CD8-positive, alpha-beta memory T cell (primary cell): ENCODE measurements at regions not wholly inside any gene's neighbourhood (a gene's known extent, or its start where the extent isn't known, plus 50 kb on each side); places are given as distances from the start of the nearest gene placed in this dataset.
"Not testable (repeated sequence)": the region's sequence is repeated elsewhere in the genome, so short reads cannot be mapped to it uniquely, and the experiment has no call there.

Experiments used
- CTCF ChIA-PET: fragments of 350-600 bp; sonication (Branson Sonifier 250); formaldehyde crosslinking; loops from one replicate; lab custom pipeline; 2021; ENCODE audit warnings: antibody characterized with exemption; lab: Charles Lee
- POLR2A ChIA-PET: fragments of 350-600 bp; sonication (Branson Sonifier 250); formaldehyde crosslinking; loops from one replicate; lab custom pipeline; 2021; ENCODE audit warnings: antibody characterized with exemption; lab: Charles Lee
- DNase-seq, 5 donors: peaks; one replicate each; pipeline versions ENCODE4 v3.0.0 to v3.0.0-alpha.2; 2020 to 2022; ENCODE audit warnings: mixed read lengths in 1 of 5
- H3K27ac ChIP-seq: one replicate; pipeline ENCODE4 v1.7.0; 2013; ENCODE audit warnings: low read depth, mild to moderate bottlenecking, low read length, moderate library complexity
- H3K27me3 ChIP-seq: 2 replicates; pipeline ENCODE4 v1.7.0; 2013; ENCODE audit warnings: low read length, mild to moderate bottlenecking; ENCODE audit not compliant: insufficient read depth, poor library complexity, severe bottlenecking
- H3K36me3 ChIP-seq: 2 replicates; pipeline ENCODE4 v1.7.0; 2013; ENCODE audit warnings: mild to moderate bottlenecking, low read length, moderate library complexity; ENCODE audit not compliant: insufficient read depth
- H3K4me1 ChIP-seq: 2 replicates; pipeline ENCODE4 v1.7.0; 2013; ENCODE audit warnings: mild to moderate bottlenecking, low read length, moderate library complexity; ENCODE audit not compliant: insufficient read depth
- H3K4me3 ChIP-seq: 2 replicates; pipeline ENCODE4 v1.7.0; 2013; ENCODE audit warnings: mild to moderate bottlenecking, low read length
- H3K9me3 ChIP-seq: 2 replicates; pipeline ENCODE4 v1.7.0; 2013; ENCODE audit warnings: mild to moderate bottlenecking, low read length
- H3K27ac Mint-ChIP-seq, 8 donors: one replicate each; pipeline ENCODE4 v1.8.0; 2020 to 2021; ENCODE audit warnings: mixed read lengths in 8 of 8, mild to moderate bottlenecking in 6 of 8, inconsistent platforms in 3 of 8, moderate library complexity in 3 of 8
- H3K27me3 Mint-ChIP-seq, 2 donors: one replicate each; pipeline ENCODE4 v1.8.0; 2020 to 2021; ENCODE audit warnings: mixed read lengths in 2 of 2, mild to moderate bottlenecking in 1 of 2, moderate library complexity in 1 of 2
- H3K36me3 Mint-ChIP-seq, 3 donors: one replicate each; pipeline ENCODE4 v1.8.0; 2020 to 2021; ENCODE audit warnings: mixed read lengths in 3 of 3, inconsistent platforms in 1 of 3, mild to moderate bottlenecking in 1 of 3
- H3K4me1 Mint-ChIP-seq, 3 donors: one replicate each; pipeline ENCODE4 v1.8.0; 2020 to 2021; ENCODE audit warnings: mixed read lengths in 3 of 3, inconsistent platforms in 1 of 3, mild to moderate bottlenecking in 1 of 3
- H3K4me3 Mint-ChIP-seq, 7 donors: one replicate each; pipeline ENCODE4 v1.8.0; 2020 to 2021; ENCODE audit warnings: mixed read lengths in 7 of 7, mild to moderate bottlenecking in 6 of 7, moderate library complexity in 4 of 7, inconsistent platforms in 2 of 7
- H3K9me3 Mint-ChIP-seq, 5 donors: one replicate each; pipeline ENCODE4 v1.8.0; 2020 to 2022; ENCODE audit warnings: mixed read lengths in 5 of 5, mild to moderate bottlenecking in 3 of 5, moderate library complexity in 2 of 5, inconsistent platforms in 1 of 5

GRCh38 chr11:135009125-135009524 lies 597.1 kb upstream of the B3GAT1 start:
- ChIA-PET POLR2A (no interaction called here), CTCF (no interaction called here)
- no peak overlapping the region for H3K4me3 Mint-ChIP-seq
- H3K27ac Mint-ChIP-seq, result no peak overlapping the region
- Histone ChIP-seq H3K4me3 (no peak overlapping the region), H3K4me1 (no peaks in the 10 kb centered on the region), H3K27ac (no peak overlapping the region), H3K27me3 (no peaks in the 10 kb centered on the region), H3K36me3 (no peaks in the 10 kb centered on the region), H3K9me3 (no peaks in the 10 kb centered on the region)
- H3K4me1 Mint-ChIP-seq, result no peaks in the 10 kb centered on the region
- no peaks in the 10 kb centered on the region for H3K36me3 Mint-ChIP-seq
- DNase-seq, result no peak
- H3K27me3 Mint-ChIP-seq, result peaks cover 10 to 33% of the 10 kb centered on the region in 2 donors
- H3K9me3 Mint-ChIP-seq, result peaks cover 0 to 9% (median 4%) of the 10 kb centered on the region in 5 donors

- H3K4me1 Mint-ChIP-seq, result no peaks in the 10 kb centered on the region
- CTCF ChIA-PET, result no interaction called here
- H3K9me3 ChIP-seq, result no peaks in the 10 kb centered on the region
- no peak overlapping the region for H3K4me3 Mint-ChIP-seq
- no peak overlapping the region for H3K4me3 ChIP-seq
- no peaks in the 10 kb centered on the region for H3K4me1 ChIP-seq
- POLR2A ChIA-PET, result no interaction called here
- no peak for DNase-seq
- no peaks in the 10 kb centered on the region for H3K36me3 ChIP-seq
- no peaks in the 10 kb centered on the region for H3K27me3 ChIP-seq
- no peaks in the 10 kb centered on the region for H3K36me3 Mint-ChIP-seq
- peaks cover 6 to 28% of the 10 kb centered on the region in 2 donors for H3K27me3 Mint-ChIP-seq
- no peak overlapping the region for H3K27ac Mint-ChIP-seq
- no peak overlapping the region for H3K27ac ChIP-seq
- H3K9me3 Mint-ChIP-seq, result peaks cover 0 to 9% (median 4%) of the 10 kb centered on the region in 5 donors
Observed at GRCh38 chr11:135008412-135008811, 596.4 kb upstream of the B3GAT1 start.

GRCh38 chr11:135008001-135008405 lies 596.0 kb upstream of the B3GAT1 start:
- DNase-seq, result no peak
- H3K36me3 ChIP-seq, result no peaks in the 10 kb centered on the region
- no peaks in the 10 kb centered on the region for H3K9me3 ChIP-seq
- no peak overlapping the region for H3K27ac ChIP-seq
- H3K4me1 ChIP-seq, result no peaks in the 10 kb centered on the region
- no peak overlapping the region for H3K4me3 Mint-ChIP-seq
- ChIA-PET CTCF (no interaction called here), POLR2A (no interaction called here)
- H3K4me3 ChIP-seq, result no peak overlapping the region
- peaks cover 6 to 24% of the 10 kb centered on the region in 2 donors for H3K27me3 Mint-ChIP-seq
- peaks cover 0 to 7% (median 4%) of the 10 kb centered on the region in 5 donors for H3K9me3 Mint-ChIP-seq
- no peaks in the 10 kb centered on the region for H3K4me1 Mint-ChIP-seq
- no peak overlapping the region for H3K27ac Mint-ChIP-seq
- H3K36me3 Mint-ChIP-seq, result no peaks in the 10 kb centered on the region
- H3K27me3 ChIP-seq, result no peaks in the 10 kb centered on the region

DNA sequence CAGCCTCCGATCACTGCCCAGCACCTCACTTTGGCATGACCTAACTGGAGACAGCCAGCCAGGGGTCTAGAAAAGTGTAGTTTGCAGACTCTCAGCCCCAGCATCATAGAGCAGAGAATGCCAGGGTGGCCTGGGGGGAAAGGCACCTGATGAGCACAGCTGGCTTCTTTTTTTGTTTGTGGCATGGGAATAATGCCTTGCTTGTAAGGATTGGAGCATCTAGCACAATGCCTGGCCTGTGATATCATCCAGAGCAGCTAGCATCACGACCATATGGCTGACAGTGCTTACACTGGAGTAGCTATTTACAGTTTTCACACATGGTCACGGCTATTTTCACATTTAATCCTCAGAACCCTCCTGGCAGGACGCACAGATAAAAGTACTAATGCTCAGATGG lies 594.8 kb upstream of the B3GAT1 start:
- H3K36me3 Mint-ChIP-seq, result no peaks in the 10 kb centered on the region
- no peak overlapping the region for H3K4me3 Mint-ChIP-seq
- H3K9me3 ChIP-seq, result no peaks in the 10 kb centered on the region
- no peak for DNase-seq
- H3K27ac Mint-ChIP-seq, result no peak overlapping the region
- H3K4me1 ChIP-seq, result no peaks in the 10 kb centered on the region
- H3K9me3 Mint-ChIP-seq, result peaks cover 0 to 7% (median 0%) of the 10 kb centered on the region in 5 donors
- peaks cover 6 to 23% of the 10 kb centered on the region in 2 donors for H3K27me3 Mint-ChIP-seq
- no peaks in the 10 kb centered on the region for H3K4me1 Mint-ChIP-seq
- POLR2A ChIA-PET, result no interaction called here
- H3K36me3 ChIP-seq, result no peaks in the 10 kb centered on the region
- CTCF ChIA-PET, result no interaction called here
- no peak overlapping the region for H3K27ac ChIP-seq
- no peaks in the 10 kb centered on the region for H3K27me3 ChIP-seq
- no peak overlapping the region for H3K4me3 ChIP-seq

GRCh38 chr11:135004495-135004894 lies 592.5 kb upstream of the B3GAT1 start:
- Mint-ChIP-seq H3K27me3 (peaks cover 6 to 28% of the 10 kb centered on the region in 2 donors), H3K4me3 (no peak overlapping the region), H3K9me3 (no peaks in the 10 kb centered on the region), H3K36me3 (no peaks in the 10 kb centered on the region), H3K27ac (no peak overlapping the region), H3K4me1 (no peaks in the 10 kb centered on the region)
- CTCF ChIA-PET, result no interaction called here
- H3K27me3 ChIP-seq, result no peaks in the 10 kb centered on the region
- POLR2A ChIA-PET, result no interaction called here
- no peaks in the 10 kb centered on the region for H3K36me3 ChIP-seq
- H3K4me1 ChIP-seq, result no peaks in the 10 kb centered on the region
- no peak overlapping the region for H3K4me3 ChIP-seq
- no peak for DNase-seq
- no peaks in the 10 kb centered on the region for H3K9me3 ChIP-seq
- H3K27ac ChIP-seq, result no peak overlapping the region

DNA sequence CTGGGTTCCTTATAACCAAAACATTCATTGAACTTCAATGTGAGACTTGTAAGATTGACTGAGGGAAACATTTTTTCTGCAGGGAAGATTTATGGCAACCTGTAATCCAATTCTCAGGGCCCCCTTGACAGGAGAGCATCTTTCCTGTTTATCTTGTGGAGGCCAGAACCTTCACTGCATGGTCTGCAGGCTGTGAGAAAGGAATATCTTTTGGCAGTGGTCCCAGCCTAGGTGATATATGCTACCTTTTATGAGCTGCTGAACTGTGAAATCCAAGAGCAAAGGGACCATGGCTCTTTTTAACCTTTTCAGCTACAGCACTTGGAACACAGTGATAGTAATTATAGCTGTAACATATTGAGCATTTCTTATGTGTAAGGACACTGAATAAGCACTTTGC lies 590.2 kb upstream of the B3GAT1 start:
- no peak overlapping the region for H3K4me3 ChIP-seq

GRCh38 chr11:135001581-135001980 lies 589.5 kb upstream of the B3GAT1 start:
- no peak overlapping the region for H3K4me3 ChIP-seq
- H3K27me3 ChIP-seq, result no peaks in the 10 kb centered on the region
- H3K9me3 ChIP-seq, result no peaks in the 10 kb centered on the region
- DNase-seq, result no peak
- no peak overlapping the region for H3K4me3 Mint-ChIP-seq
- POLR2A ChIA-PET, result no interaction called here
- H3K36me3 Mint-ChIP-seq, result no peaks in the 10 kb centered on the region
- no peaks in the 10 kb centered on the region for H3K9me3 Mint-ChIP-seq
- CTCF ChIA-PET, result no interaction called here
- no peaks in the 10 kb centered on the region for H3K36me3 ChIP-seq
- H3K27me3 Mint-ChIP-seq, result peaks cover 8 to 38% of the 10 kb centered on the region in 2 donors
- H3K27ac Mint-ChIP-seq, result no peak overlapping the region
- H3K4me1 ChIP-seq, result no peaks in the 10 kb centered on the region
- H3K27ac ChIP-seq, result no peak overlapping the region
- no peaks in the 10 kb centered on the region for H3K4me1 Mint-ChIP-seq

More for the DNA sequence above, 590.2 kb upstream of the B3GAT1 start:
- DNase-seq, result no peak
- Mint-ChIP-seq H3K4me3 (no peak overlapping the region), H3K4me1 (no peaks in the 10 kb centered on the region), H3K27me3 (peaks cover 8 to 33% of the 10 kb centered on the region in 2 donors), H3K36me3 (no peaks in the 10 kb centered on the region), H3K27ac (no peak overlapping the region), H3K9me3 (no peaks in the 10 kb centered on the region)
- H3K9me3 ChIP-seq, result no peaks in the 10 kb centered on the region
- ChIA-PET POLR2A (no interaction called here), CTCF (no interaction called here)
- no peak overlapping the region for H3K27ac ChIP-seq
- H3K4me1 ChIP-seq, result no peaks in the 10 kb centered on the region
- no peaks in the 10 kb centered on the region for H3K36me3 ChIP-seq
- H3K27me3 ChIP-seq, result no peaks in the 10 kb centered on the region

- H3K27ac ChIP-seq, H3K4me1 ChIP-seq, CTCF ChIA-PET, H3K9me3 ChIP-seq, H3K9me3 Mint-ChIP-seq, H3K4me3 ChIP-seq, H3K27me3 ChIP-seq, DNase-seq, H3K36me3 Mint-ChIP-seq, POLR2A ChIA-PET, H3K4me1 Mint-ChIP-seq, H3K4me3 Mint-ChIP-seq, H3K36me3 ChIP-seq, H3K27ac Mint-ChIP-seq: not testable (repeated sequence)
- H3K27me3 Mint-ChIP-seq, result peaks cover 8 to 34% of the 10 kb centered on the region in 2 donors
Observed at GRCh38 chr11:135001065-135001464, 589.0 kb upstream of the B3GAT1 start.

GRCh38 chr11:134999590-134999989 lies 587.5 kb upstream of the B3GAT1 start:
- H3K27me3 Mint-ChIP-seq, result peaks cover 4 to 36% of the 10 kb centered on the region in 2 donors
- H3K9me3 Mint-ChIP-seq, result no peaks in the 10 kb centered on the region
- POLR2A ChIA-PET, result no interaction called here

More at GRCh38 chr11:134999590-134999989, 587.5 kb upstream of the B3GAT1 start:
- Histone ChIP-seq H3K36me3 (no peaks in the 10 kb centered on the region), H3K9me3 (no peaks in the 10 kb centered on the region), H3K27me3 (no peaks in the 10 kb centered on the region), H3K27ac (no peak overlapping the region), H3K4me1 (no peaks in the 10 kb centered on the region), H3K4me3 (no peak overlapping the region)
- DNase-seq, result no peak
- H3K36me3 Mint-ChIP-seq, result no peaks in the 10 kb centered on the region
- no peaks in the 10 kb centered on the region for H3K4me1 Mint-ChIP-seq
- no peak overlapping the region for H3K27ac Mint-ChIP-seq
- CTCF ChIA-PET, result no interaction called here
- H3K4me3 Mint-ChIP-seq, result no peak overlapping the region
